CD4-positive, alpha-beta memory T cell (primary cell): ENCODE measurements at regions not wholly inside any gene's neighbourhood (a gene's known extent, or its start where the extent isn't known, plus 50 kb on each side); places are given as distances from the start of the nearest gene placed in this dataset.
A peak's percentile ranks its signal among the peaks of the same experiment; 100 is the strongest.

Experiments used
- CTCF ChIA-PET: fragments of 350-600 bp; sonication (Branson Sonifier 250); formaldehyde crosslinking; loops from one replicate; lab custom pipeline; 2021; ENCODE audit warnings: inconsistent platforms; ENCODE audit not compliant: partially characterized antibody; lab: Charles Lee
- POLR2A ChIA-PET: fragments of 350-600 bp; sonication (Branson Sonifier 250); formaldehyde crosslinking; loops from one replicate; lab custom pipeline; 2021; ENCODE audit not compliant: partially characterized antibody; lab: Charles Lee
- DNase-seq, 5 donors: peaks; one replicate each; pipeline versions ENCODE4 v3.0.0 to v3.0.0-alpha.2; 2020 to 2022; ENCODE audit warnings: mixed read lengths in 1 of 5
- H3K27ac ChIP-seq: one replicate; pipeline ENCODE4 v1.7.0; 2013; ENCODE audit warnings: low read depth, low read length
- H3K27me3 ChIP-seq: 2 replicates; pipeline ENCODE4 v1.7.0; 2013; ENCODE audit warnings: mild to moderate bottlenecking, low read length, moderate library complexity; ENCODE audit not compliant: insufficient read depth
- H3K36me3 ChIP-seq: 2 replicates; pipeline ENCODE4 v1.7.0; 2013; ENCODE audit warnings: mild to moderate bottlenecking, low read length, moderate library complexity; ENCODE audit not compliant: insufficient read depth
- H3K4me1 ChIP-seq: 2 replicates; pipeline ENCODE4 v1.7.0; 2013; ENCODE audit warnings: mild to moderate bottlenecking, low read length, moderate library complexity; ENCODE audit not compliant: insufficient read depth
- H3K4me3 ChIP-seq, 2 donors: one replicate each; pipeline ENCODE4 v1.7.0; 2013; ENCODE audit warnings: low read length in 2 of 2, mild to moderate bottlenecking in 1 of 2
- H3K9me3 ChIP-seq, 2 donors: one replicate each; pipeline ENCODE4 v1.7.0; 2013; ENCODE audit warnings: low read length in 2 of 2, control low read depth in 1 of 2; ENCODE audit not compliant: control insufficient read depth in 1 of 2
- H3K27ac Mint-ChIP-seq, 7 donors: one replicate each; pipeline ENCODE4 v1.8.0; 2020 to 2021; ENCODE audit warnings: mixed read lengths in 7 of 7, mild to moderate bottlenecking in 6 of 7, inconsistent platforms in 3 of 7, moderate library complexity in 3 of 7
- H3K27me3 Mint-ChIP-seq, 2 donors: one replicate each; pipeline ENCODE4 v1.8.0; 2020 to 2021; ENCODE audit warnings: mixed read lengths in 2 of 2
- H3K36me3 Mint-ChIP-seq, 2 donors: one replicate each; pipeline ENCODE4 v1.8.0; 2020 to 2021; ENCODE audit warnings: mixed read lengths in 2 of 2, inconsistent platforms in 1 of 2, mild to moderate bottlenecking in 1 of 2
- H3K4me1 Mint-ChIP-seq, 4 donors: one replicate each; pipeline ENCODE4 v1.8.0; 2020 to 2021; ENCODE audit warnings: mixed read lengths in 4 of 4, mild to moderate bottlenecking in 1 of 4
- H3K4me3 Mint-ChIP-seq, 8 donors: one replicate each; pipeline ENCODE4 v1.8.0; 2020 to 2021; ENCODE audit warnings: mixed read lengths in 8 of 8, mild to moderate bottlenecking in 7 of 8, moderate library complexity in 6 of 8, inconsistent platforms in 3 of 8
- H3K9me3 Mint-ChIP-seq, 8 donors: one replicate each; pipeline ENCODE4 v1.8.0; 2020 to 2021; ENCODE audit warnings: mixed read lengths in 8 of 8, mild to moderate bottlenecking in 5 of 8, inconsistent platforms in 3 of 8, moderate library complexity in 1 of 8
- intact Hi-C: fragments of 100-400 bp; cut with micrococcal nuclease; formaldehyde crosslinking; loops from one replicate; pipeline ENCODE4 v1.15.1; 2023

- H3K4me3 ChIP-seq: no peak overlapping the region
- H3K27ac ChIP-seq: no peak overlapping the region
- no peaks in the 10 kb centered on the region for H3K36me3 Mint-ChIP-seq
- DNase-seq: no peak
- H3K9me3 Mint-ChIP-seq: peaks cover 0 to 6% (median 2%) of the 10 kb centered on the region in 8 donors
- no peaks in the 10 kb centered on the region for H3K4me1 ChIP-seq
- POLR2A ChIA-PET: no interaction called here
- H3K4me1 Mint-ChIP-seq: no peaks in the 10 kb centered on the region
- H3K27ac Mint-ChIP-seq: no peak overlapping the region
- intact Hi-C loops: no loop called here
- H3K4me3 Mint-ChIP-seq: no peak overlapping the region
- H3K27me3 ChIP-seq: no peaks in the 10 kb centered on the region
- CTCF ChIA-PET: no interaction called here
- peaks cover 3% of the 10 kb centered on the region in 2 donors for H3K27me3 Mint-ChIP-seq
- no peaks in the 10 kb centered on the region for H3K36me3 ChIP-seq
- H3K9me3 ChIP-seq: no peaks in the 10 kb centered on the region
Observed at GRCh38 chr15:87779746-87780145, 476.8 kb downstream of the NTRK3 start.

GRCh38 chr15:87778358-87778757, 478.2 kb downstream of the NTRK3 start:
- no peaks in the 10 kb centered on the region for H3K9me3 ChIP-seq
- Mint-ChIP-seq H3K27me3 (peaks cover 1 to 3% of the 10 kb centered on the region in 2 donors), H3K4me3 (no peak overlapping the region), H3K4me1 (no peaks in the 10 kb centered on the region), H3K36me3 (no peaks in the 10 kb centered on the region), H3K27ac (no peak overlapping the region), H3K9me3 (peaks cover 0 to 6% (median 2%) of the 10 kb centered on the region in 8 donors)
- no peak for DNase-seq
- POLR2A ChIA-PET: no interaction called here
- CTCF ChIA-PET: no interaction called here
- no peaks in the 10 kb centered on the region for H3K36me3 ChIP-seq
- intact Hi-C loops: no loop called here
- H3K27me3 ChIP-seq: no peaks in the 10 kb centered on the region
- H3K4me1 ChIP-seq: no peaks in the 10 kb centered on the region
- H3K4me3 ChIP-seq: no peak overlapping the region
- no peak overlapping the region for H3K27ac ChIP-seq

GRCh38 chr15:87777054-87777561, 479.4 kb downstream of the NTRK3 start:
- H3K9me3 Mint-ChIP-seq: peaks cover 0 to 6% (median 2%) of the 10 kb centered on the region in 8 donors
- H3K27ac Mint-ChIP-seq: no peak overlapping the region
- DNase-seq: no peak
- ChIA-PET CTCF (no interaction called here), POLR2A (no interaction called here)
- H3K27me3 ChIP-seq: no peaks in the 10 kb centered on the region
- no peak overlapping the region for H3K4me3 ChIP-seq
- no peaks in the 10 kb centered on the region for H3K4me1 Mint-ChIP-seq
- H3K27me3 Mint-ChIP-seq: peaks cover 1 to 3% of the 10 kb centered on the region in 2 donors
- no peak overlapping the region for H3K27ac ChIP-seq
- intact Hi-C loops: no loop called here
- no peaks in the 10 kb centered on the region for H3K9me3 ChIP-seq
- no peak overlapping the region for H3K4me3 Mint-ChIP-seq
- no peaks in the 10 kb centered on the region for H3K36me3 Mint-ChIP-seq
- H3K36me3 ChIP-seq: no peaks in the 10 kb centered on the region
- no peaks in the 10 kb centered on the region for H3K4me1 ChIP-seq

GRCh38 chr15:87767516-87767915, 489.0 kb downstream of the NTRK3 start:
- Mint-ChIP-seq H3K27me3 (peaks cover 0 to 2% of the 10 kb centered on the region in 2 donors), H3K27ac (no peak overlapping the region), H3K9me3 (peaks cover 3 to 13% (median 4%) of the 10 kb centered on the region in 8 donors), H3K4me1 (peaks cover 0 to 7% (median 3%) of the 10 kb centered on the region in 4 donors), H3K36me3 (no peaks in the 10 kb centered on the region), H3K4me3 (no peak overlapping the region)
- no peaks in the 10 kb centered on the region for H3K27me3 ChIP-seq
- H3K27ac ChIP-seq: no peak overlapping the region
- H3K9me3 ChIP-seq: no peaks in the 10 kb centered on the region
- intact Hi-C loops: no loop called here
- no peak overlapping the region for H3K4me3 ChIP-seq
- no peaks in the 10 kb centered on the region for H3K36me3 ChIP-seq
- CTCF ChIA-PET: no interaction called here
- H3K4me1 ChIP-seq: peaks cover under 1% of the 10 kb centered on the region
- POLR2A ChIA-PET: no interaction called here
- no peak for DNase-seq

- Histone ChIP-seq H3K4me1 (peaks cover 9% of the 10 kb centered on the region), H3K36me3 (no peaks in the 10 kb centered on the region), H3K27me3 (no peaks in the 10 kb centered on the region), H3K4me3 (no peak overlapping the region), H3K9me3 (no peaks in the 10 kb centered on the region), H3K27ac (no peak overlapping the region)
- no peak for DNase-seq
- Mint-ChIP-seq H3K27me3 (peaks cover 0 to 2% of the 10 kb centered on the region in 2 donors), H3K9me3 (peaks cover 0 to 10% (median 2%) of the 10 kb centered on the region in 8 donors), H3K4me1 (peaks cover 13 to 24% (median 14%) of the 10 kb centered on the region in 4 donors), H3K4me3 (no peak overlapping the region), H3K36me3 (no peaks in the 10 kb centered on the region), H3K27ac (no peak overlapping the region)
- ChIA-PET POLR2A (no interaction called here), CTCF (no interaction called here)
- intact Hi-C loops: no loop called here
Observed at GRCh38 chr15:87764461-87765240, 491.9 kb downstream of the NTRK3 start.

- Histone ChIP-seq H3K36me3 (no peaks in the 10 kb centered on the region), H3K4me1 (peaks cover 9% of the 10 kb centered on the region), H3K9me3 (no peaks in the 10 kb centered on the region), H3K4me3 (no peak overlapping the region), H3K27ac (no peak overlapping the region), H3K27me3 (no peaks in the 10 kb centered on the region)
- Mint-ChIP-seq H3K27ac (no peak overlapping the region), H3K4me3 (no peak overlapping the region), H3K9me3 (peaks cover 0 to 6% (median 2%) of the 10 kb centered on the region in 8 donors), H3K36me3 (no peaks in the 10 kb centered on the region), H3K27me3 (no peaks in the 10 kb centered on the region), H3K4me1 (peaks cover 13 to 24% (median 14%) of the 10 kb centered on the region in 4 donors)
- ChIA-PET CTCF (no interaction called here), POLR2A (no interaction called here)
- intact Hi-C loops: no loop called here
- no peak for DNase-seq
Observed at GRCh38 chr15:87763837-87764236, 492.7 kb downstream of the NTRK3 start.

GRCh38 chr15:87761736-87762509, 494.6 kb downstream of the NTRK3 start:
- Histone ChIP-seq H3K4me3 (no peak overlapping the region), H3K27me3 (no peaks in the 10 kb centered on the region), H3K27ac (no peak overlapping the region), H3K4me1 (peaks cover 9% of the 10 kb centered on the region), H3K36me3 (no peaks in the 10 kb centered on the region), H3K9me3 (no peaks in the 10 kb centered on the region)
- ChIA-PET POLR2A (no interaction called here), CTCF (no interaction called here)
- H3K27me3 Mint-ChIP-seq: no peaks in the 10 kb centered on the region
- no peak for DNase-seq
- no peak overlapping the region for H3K27ac Mint-ChIP-seq
- peaks cover 0 to 4% (median 0%) of the 10 kb centered on the region in 8 donors for H3K9me3 Mint-ChIP-seq
- H3K4me1 Mint-ChIP-seq: peaks cover 13 to 24% (median 14%) of the 10 kb centered on the region in 4 donors
- intact Hi-C loops: no loop called here
- H3K4me3 Mint-ChIP-seq: peak overlapping the region in 4 of 8 donors; percentile 12 to 53 (median 34)
- no peaks in the 10 kb centered on the region for H3K36me3 Mint-ChIP-seq
